Stomach (tissue), 8 donors: ENCODE measurements at regions not wholly inside any gene's neighbourhood (a gene's known extent, or its start where the extent isn't known, plus 50 kb on each side); places are given as distances from the start of the nearest gene placed in this dataset.

ENCODE experiments used
- DNase-seq, 2 donors: peaks; one replicate each; pipeline versions ENCODE4 v3.0.0 to v3.0.0-alpha.2; 2013 to 2019
- H3K27ac ChIP-seq, 5 donors: fragments of 200-600 bp in 4 of 5; sonication (generic) in 4 of 5; one replicate each; pipeline ENCODE4 v1.5.1; 2013 to 2019; ENCODE audit warnings: mild to moderate bottlenecking in 1 of 5, moderate library complexity in 1 of 5
- H3K27me3 ChIP-seq, 3 donors: fragments of 200-600 bp; sonication (generic); one replicate each; pipeline ENCODE4 v1.5.1; 2017 to 2019; ENCODE audit warnings: mixed run types in 1 of 3
- H3K36me3 ChIP-seq, 4 donors: fragments of 200-600 bp; sonication (generic); 1 replicate in 3 of 4; 2 replicates in 1 of 4; pipeline ENCODE4 v1.5.1; 2016 to 2019
- H3K4me1 ChIP-seq, 4 donors: fragments of 200-600 bp; sonication (generic); one replicate each; pipeline ENCODE4 v1.5.1; 2016 to 2019
- H3K4me3 ChIP-seq, 4 donors: fragments of 200-600 bp; sonication (generic) in 3 of 4; one replicate each; pipeline ENCODE4 v1.5.1; 2016 to 2019; ENCODE audit warnings: mild to moderate bottlenecking in 1 of 4
- H3K9me3 ChIP-seq, 4 donors: fragments of 200-600 bp; sonication (generic); one replicate each; pipeline ENCODE4 v1.5.1; 2016 to 2019
- EP300 ChIP-seq: sonication (generic); formaldehyde crosslinking; IDR thresholded peaks from one replicate; pipeline ENCODE4 v1.6.1; 2017; ENCODE audit warnings: antibody characterized with exemption
- POLR2A ChIP-seq, 4 donors: fragments of 450-650 bp; IDR thresholded peaks; one replicate each; pipeline ENCODE4 v1.6.1; 2016; ENCODE audit warnings: antibody characterized with exemption in 4 of 4, control low read depth in 2 of 4, mild to moderate bottlenecking in 1 of 4, moderate library complexity in 1 of 4
- POLR2AphosphoS5 ChIP-seq, 3 donors: sonication (generic); formaldehyde crosslinking; IDR thresholded peaks; one replicate each; pipeline ENCODE4 v1.6.1; 2016; ENCODE audit warnings: antibody characterized with exemption in 3 of 3
- WGBS, 5 donors: extraction: QIAGEN DNeasy Blood & Tissue Kit in 3 of 5; methylation state at CpG; one replicate each; pipeline versions ENCODE4 v1.1.5 to v1.1.7; 2013 to 2018; 5-methylcytosine and 5-hydroxymethylcytosine counted together
- intact Hi-C: fragments of 100-400 bp; cut with DNase I; formaldehyde crosslinking; loops from one replicate; pipeline ENCODE4 v1.15.1; 2023; ENCODE audit warnings: low total_unique reads
- TF ChIP-seq, protein P1 (sequence below), 7 experiments: fragments of 450-650 bp in 4 of 7; fragments of 200-600 bp in 3 of 7; sonication (generic) in 3 of 7; IDR thresholded peaks; one replicate each; pipeline ENCODE4 v1.5.1; 2016 to 2019; ENCODE audit warnings: antibody characterized with exemption in 7 of 7, control low read depth in 2 of 7, mild to moderate bottlenecking in 1 of 7
- donor health status: healthy with polysubstance abuse.
- donor health status: Bipolar disorder and iron deficiency.
- donor health status: healthy.

DNA sequence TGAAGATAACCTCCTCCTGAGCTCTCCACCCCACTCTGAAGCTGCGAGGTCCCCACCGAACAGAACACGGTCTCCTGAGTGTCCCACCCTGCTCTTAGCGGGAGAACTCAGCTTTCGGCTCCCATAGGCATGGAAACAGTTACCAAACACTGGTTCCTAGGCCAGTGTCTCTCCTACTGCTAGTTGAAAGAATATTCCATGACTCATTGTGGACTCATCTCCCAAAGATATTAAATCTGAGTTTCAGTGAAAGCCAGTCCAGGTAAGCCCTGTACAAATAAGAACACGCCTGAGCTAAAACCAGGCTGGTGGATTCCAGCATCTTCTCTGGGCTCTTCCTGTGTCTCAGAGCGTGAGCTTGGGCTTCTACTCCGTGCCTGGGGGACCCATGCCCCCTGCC lies 107.5 kb upstream of the CLDN14 start:
- DNase-seq, result no peak
- intact Hi-C loops, result no loop called here
- H3K27ac ChIP-seq, result no peak overlapping the region
- WGBS, 5 donors, result 62 to 81% (median 73%) methylated on average over 8 of the region's 8 CpGs
- no peaks in the 10 kb centered on the region for H3K36me3 ChIP-seq
- TF ChIP-seq POLR2AphosphoS5 (IDR thresholded peaks at IDR 0.05), result no peak
- TF ChIP-seq POLR2A (IDR thresholded peaks at IDR 0.05), result no peak
- TF ChIP-seq, protein P1, sequence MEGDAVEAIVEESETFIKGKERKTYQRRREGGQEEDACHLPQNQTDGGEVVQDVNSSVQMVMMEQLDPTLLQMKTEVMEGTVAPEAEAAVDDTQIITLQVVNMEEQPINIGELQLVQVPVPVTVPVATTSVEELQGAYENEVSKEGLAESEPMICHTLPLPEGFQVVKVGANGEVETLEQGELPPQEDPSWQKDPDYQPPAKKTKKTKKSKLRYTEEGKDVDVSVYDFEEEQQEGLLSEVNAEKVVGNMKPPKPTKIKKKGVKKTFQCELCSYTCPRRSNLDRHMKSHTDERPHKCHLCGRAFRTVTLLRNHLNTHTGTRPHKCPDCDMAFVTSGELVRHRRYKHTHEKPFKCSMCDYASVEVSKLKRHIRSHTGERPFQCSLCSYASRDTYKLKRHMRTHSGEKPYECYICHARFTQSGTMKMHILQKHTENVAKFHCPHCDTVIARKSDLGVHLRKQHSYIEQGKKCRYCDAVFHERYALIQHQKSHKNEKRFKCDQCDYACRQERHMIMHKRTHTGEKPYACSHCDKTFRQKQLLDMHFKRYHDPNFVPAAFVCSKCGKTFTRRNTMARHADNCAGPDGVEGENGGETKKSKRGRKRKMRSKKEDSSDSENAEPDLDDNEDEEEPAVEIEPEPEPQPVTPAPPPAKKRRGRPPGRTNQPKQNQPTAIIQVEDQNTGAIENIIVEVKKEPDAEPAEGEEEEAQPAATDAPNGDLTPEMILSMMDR (IDR thresholded peaks at IDR 0.05), result no peak
- TF ChIP-seq EP300, result no peak
- peaks cover 0 to 8% (median 0%) of the 10 kb centered on the region in 4 donors for H3K9me3 ChIP-seq
- peaks cover 0 to 3% (median 0%) of the 10 kb centered on the region in 3 donors for H3K27me3 ChIP-seq
- H3K4me3 ChIP-seq, result no peak overlapping the region
- H3K4me1 ChIP-seq, result no peaks in the 10 kb centered on the region

DNA sequence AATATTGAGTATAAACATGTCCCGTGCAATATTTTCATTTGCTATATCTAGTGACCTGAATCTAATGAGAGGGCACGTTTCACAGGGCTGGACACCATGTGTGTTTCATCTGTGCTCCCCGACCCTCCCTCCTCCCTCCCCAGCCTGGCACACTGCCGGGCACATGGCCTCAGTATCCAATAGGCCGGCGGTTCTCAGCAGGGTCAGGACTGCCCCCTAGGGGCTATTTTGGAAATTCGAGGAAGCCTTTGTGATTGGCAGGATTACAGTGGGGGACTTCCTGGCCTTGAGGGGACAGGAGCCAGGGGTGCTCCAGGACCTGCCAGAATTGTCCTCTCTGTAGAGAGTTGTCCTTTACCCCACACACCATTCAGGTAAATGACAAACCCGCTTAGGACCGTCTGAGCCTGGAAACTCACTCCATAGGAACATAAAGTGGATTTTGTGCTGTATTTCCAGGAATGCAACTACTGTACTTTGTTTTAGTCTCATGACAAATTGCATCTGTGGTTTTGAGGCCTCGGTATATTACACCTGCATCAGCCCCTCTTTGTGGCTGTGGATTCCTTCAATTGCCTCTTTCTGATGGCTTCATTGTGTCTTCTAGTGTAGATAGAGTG lies 109.5 kb upstream of the SIM2 start:
- H3K4me1 ChIP-seq, result no peaks in the 10 kb centered on the region

DNA sequence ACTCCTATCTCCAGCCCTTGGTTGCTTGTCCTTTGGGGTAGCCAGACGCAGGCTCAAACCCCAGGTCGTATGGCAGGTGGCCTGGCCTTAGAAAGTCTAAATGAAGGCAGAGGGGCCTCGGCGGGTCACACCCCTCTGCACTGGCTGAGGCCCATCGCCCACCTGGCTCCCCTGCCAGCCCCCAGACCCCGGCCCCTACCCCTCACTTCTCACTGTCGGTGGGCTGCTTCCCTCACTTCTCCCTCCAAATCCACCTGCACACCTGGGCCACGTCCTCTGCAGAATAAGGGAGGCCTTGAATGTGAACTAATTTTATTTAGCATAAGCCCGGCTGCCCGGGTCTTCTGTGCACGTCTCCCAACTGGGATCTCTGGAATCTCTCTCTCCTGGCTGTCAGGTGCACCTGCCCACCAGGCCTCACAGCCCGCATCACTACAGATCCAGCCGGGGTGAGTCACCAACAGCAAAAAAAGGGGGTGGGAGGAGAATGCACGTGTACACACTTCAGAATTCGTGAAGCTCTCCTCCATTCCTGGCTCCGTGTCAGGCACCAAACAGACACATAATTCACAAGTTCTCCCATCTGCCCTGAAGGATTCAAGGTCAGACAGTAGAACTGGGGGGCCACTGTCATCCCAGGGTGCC lies 107.5 kb upstream of the SIM2 start:
- Histone ChIP-seq H3K9me3 (no peaks in the 10 kb centered on the region), H3K27me3 (peaks cover 0 to 9% (median 3%) of the 10 kb centered on the region in 3 donors), H3K36me3 (no peaks in the 10 kb centered on the region), H3K27ac (no peak overlapping the region), H3K4me3 (no peak overlapping the region), H3K4me1 (no peaks in the 10 kb centered on the region)
- 70 to 90% (median 74%) methylated on average over 9 to 16 of the region's 16 CpGs for WGBS, 5 donors
- intact Hi-C loops, result loop anchor here (10.0 kb wide), 1 partner anchor 177 kb away; no protein-coding TSS in a partner anchor
- no peak for DNase-seq
- TF ChIP-seq, protein P1 (IDR thresholded peaks at IDR 0.05), result no peak
- TF ChIP-seq POLR2AphosphoS5 (IDR thresholded peaks at IDR 0.05) (no peak), POLR2A (IDR thresholded peaks at IDR 0.05) (no peak), EP300 (no peak)

More for the DNA sequence above, 109.5 kb upstream of the SIM2 start:
- Histone ChIP-seq H3K4me3 (no peak overlapping the region), H3K9me3 (peaks cover 0 to 6% (median 0%) of the 10 kb centered on the region in 4 donors), H3K27ac (no peak overlapping the region), H3K27me3 (peaks cover 0 to 8% (median 3%) of the 10 kb centered on the region in 3 donors), H3K36me3 (no peaks in the 10 kb centered on the region)
- intact Hi-C loops, result no loop called here
- DNase-seq, result peak; percentile 32 to 54
- WGBS, 5 donors, result 33 to 43% (median 40%) methylated on average over 10 of the region's 10 CpGs
- TF ChIP-seq POLR2AphosphoS5 (IDR thresholded peaks at IDR 0.05) (no peak), POLR2A (IDR thresholded peaks at IDR 0.05) (no peak), EP300 (no peak)
- TF ChIP-seq, protein P1 (IDR thresholded peaks at IDR 0.05), result peak in 1 of 7 experiments; percentile 53

DNA sequence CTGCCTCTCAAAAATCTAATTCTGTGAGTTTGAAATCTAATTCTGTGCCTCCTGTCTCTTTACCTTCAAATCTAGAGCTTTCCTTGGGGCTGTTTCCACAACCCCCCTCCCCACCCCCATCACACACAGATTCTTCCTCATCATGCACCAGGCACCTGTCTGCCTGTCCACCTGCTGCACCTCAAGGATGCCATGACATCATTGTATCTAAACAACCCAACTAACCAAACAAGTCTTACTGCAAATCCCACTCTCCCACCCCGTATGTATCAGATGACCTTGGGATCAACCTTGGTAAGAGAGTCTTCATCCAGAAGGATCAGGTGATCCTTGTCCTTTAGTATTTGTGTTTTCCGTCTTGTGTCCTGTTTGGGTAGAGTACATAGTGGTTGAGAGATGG lies 102.7 kb upstream of the SIM2 start:
- Histone ChIP-seq H3K9me3 (peaks cover 4 to 8% (median 6%) of the 10 kb centered on the region in 4 donors), H3K4me3 (no peak overlapping the region), H3K4me1 (no peaks in the 10 kb centered on the region), H3K27ac (no peak overlapping the region), H3K36me3 (no peaks in the 10 kb centered on the region), H3K27me3 (peaks cover 0 to 30% (median 1%) of the 10 kb centered on the region in 3 donors)
- TF ChIP-seq POLR2AphosphoS5 (IDR thresholded peaks at IDR 0.05), result no peak
- no peak for TF ChIP-seq EP300
- no peak for TF ChIP-seq POLR2A (IDR thresholded peaks at IDR 0.05)
- TF ChIP-seq, protein P1 (IDR thresholded peaks at IDR 0.05), result no peak
- WGBS, 5 donors, result 56 to 65% (median 63%) methylated on average over 2 of the region's 2 CpGs
- DNase-seq, result no peak
- intact Hi-C loops, result loop anchor here (10.0 kb wide), 1 partner anchor 181 kb away; no protein-coding TSS in a partner anchor
